ENCODE measurements at regions not wholly inside any gene's neighbourhood (a gene's known extent, or its start where the extent isn't known, plus 50 kb on each side); places are given as distances from the start of the nearest gene placed in this dataset.
"Not testable (repeated sequence)": the region's sequence is repeated elsewhere in the genome, so short reads cannot be mapped to it uniquely, and the experiment has no call there.

DNA sequence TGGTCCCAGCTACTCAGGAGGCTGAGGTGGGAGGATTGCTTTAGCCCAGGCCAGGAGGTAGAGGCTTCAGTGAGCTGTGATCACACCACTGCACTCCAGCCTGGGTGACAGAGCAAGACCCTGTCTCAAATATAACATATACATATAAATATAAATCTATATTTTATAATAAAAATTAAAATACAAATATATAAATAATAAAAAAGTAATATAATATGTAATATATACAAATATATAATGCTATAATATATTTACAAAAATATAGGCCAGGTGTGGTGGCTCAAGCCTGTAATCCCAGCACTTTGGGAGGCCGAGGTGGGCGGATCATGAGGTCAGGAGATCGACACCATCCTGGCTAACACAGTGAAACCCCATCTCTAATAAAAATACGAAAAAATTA is 131.4 kb downstream of the MFAP3L start:
- DNase-seq (ENCODE audit: low read depth, low spot score), result not testable (repeated sequence)

DNA sequence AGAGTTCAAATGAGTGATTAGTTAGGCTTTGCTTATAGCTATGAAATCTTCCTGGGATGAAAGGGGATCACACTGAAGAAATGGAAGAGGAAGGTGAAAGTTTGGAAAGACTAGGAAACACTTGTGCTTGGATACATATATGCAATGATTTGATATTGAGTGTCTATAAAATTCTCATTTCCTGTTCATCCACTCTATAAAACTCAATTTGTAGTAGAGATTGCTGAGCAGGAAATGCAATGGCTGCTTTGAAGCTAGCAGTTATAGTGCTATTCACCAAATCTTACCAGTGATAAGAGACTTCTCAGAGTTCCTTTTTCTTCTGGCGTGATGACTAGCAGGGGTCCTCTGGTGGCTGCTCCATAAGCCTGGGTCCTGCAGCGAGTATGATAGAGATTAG is 128.1 kb upstream of the HPF1 start:
- no peak for DNase-seq (ENCODE audit: low read depth, low spot score)

DNA sequence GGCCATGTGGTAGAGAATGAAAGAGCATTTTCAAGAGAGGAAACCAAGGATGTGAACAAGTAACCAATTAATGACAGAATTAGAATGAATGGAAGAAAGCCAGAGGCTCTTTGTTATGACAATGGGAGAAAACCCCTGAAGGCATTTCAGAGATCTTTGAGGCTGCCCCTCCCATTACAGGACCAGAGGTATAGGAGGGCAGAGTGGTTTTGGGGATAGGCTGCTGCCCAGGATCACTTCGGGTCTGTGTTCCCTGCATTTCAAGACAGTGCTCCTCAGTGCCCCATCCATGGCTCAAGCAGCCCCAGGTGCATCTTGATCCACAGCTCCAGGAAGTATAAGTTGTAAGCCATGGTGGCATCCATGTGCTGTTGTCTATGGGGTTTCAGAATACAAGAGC is 124.0 kb upstream of the HPF1 start:
- no peak for DNase-seq (ENCODE audit: low read depth, low spot score)

DNA sequence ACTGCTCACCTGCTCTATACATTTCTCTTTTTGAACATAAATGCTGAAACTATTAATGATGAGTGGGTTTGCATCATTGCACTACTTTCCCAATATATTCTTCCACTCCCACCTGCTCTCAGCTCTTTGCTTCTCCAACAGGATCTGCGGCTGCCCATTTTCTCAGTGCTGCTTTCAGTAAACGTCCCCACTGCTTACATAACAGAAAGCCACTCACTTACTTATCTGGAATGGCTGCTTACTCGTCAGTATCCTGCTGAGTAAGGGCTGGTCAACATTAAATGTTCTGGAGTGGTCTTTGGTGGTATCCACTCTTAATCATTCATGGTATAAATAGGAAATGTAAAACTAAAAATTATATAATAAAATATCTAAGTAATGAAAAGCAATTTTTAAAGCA is 112.8 kb upstream of the HPF1 start:
- no peak for DNase-seq (ENCODE audit: low read depth, low spot score)

DNA sequence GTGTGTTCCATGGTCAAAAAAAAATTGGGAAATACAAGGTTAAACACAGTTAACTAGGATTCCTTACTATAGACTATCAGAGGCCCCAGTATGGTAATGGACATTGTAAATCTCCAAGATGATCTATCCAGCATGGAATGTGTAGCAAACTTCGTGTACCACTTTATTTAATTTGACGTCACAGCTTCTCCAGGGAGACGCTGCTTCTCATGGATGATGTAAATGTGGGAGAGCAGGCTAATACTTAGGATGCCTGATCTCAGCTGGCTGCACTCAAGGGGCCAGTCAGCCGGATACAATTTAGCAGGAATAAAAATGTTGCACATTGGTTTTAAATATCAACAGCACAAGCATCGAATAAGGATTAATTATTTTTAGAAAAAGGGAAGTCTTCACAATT is 111.7 kb upstream of the HPF1 start:
- no peak for DNase-seq (ENCODE audit: low read depth, low spot score)

DNA sequence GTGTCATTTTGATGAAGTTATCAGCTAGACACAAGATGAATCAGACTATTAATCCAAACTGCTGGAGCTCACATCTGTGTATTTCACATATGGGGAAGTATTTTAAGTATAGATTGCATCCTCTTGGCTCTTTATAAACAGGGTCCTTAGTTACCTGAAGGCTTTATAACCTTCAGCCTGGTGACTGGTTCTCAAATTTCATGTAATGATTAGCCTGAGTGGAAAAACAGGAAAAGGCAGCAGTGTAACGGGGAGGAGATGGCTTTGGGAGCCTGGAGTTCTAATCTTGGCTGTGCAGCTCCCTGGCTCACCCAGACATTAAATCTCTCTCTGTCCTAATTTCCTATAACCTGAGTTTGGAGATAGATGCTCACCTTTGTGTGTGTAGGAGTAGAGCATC is 103.8 kb upstream of the HPF1 start:
- DNase-seq (ENCODE audit: low read depth, low spot score), result no peak

DNA sequence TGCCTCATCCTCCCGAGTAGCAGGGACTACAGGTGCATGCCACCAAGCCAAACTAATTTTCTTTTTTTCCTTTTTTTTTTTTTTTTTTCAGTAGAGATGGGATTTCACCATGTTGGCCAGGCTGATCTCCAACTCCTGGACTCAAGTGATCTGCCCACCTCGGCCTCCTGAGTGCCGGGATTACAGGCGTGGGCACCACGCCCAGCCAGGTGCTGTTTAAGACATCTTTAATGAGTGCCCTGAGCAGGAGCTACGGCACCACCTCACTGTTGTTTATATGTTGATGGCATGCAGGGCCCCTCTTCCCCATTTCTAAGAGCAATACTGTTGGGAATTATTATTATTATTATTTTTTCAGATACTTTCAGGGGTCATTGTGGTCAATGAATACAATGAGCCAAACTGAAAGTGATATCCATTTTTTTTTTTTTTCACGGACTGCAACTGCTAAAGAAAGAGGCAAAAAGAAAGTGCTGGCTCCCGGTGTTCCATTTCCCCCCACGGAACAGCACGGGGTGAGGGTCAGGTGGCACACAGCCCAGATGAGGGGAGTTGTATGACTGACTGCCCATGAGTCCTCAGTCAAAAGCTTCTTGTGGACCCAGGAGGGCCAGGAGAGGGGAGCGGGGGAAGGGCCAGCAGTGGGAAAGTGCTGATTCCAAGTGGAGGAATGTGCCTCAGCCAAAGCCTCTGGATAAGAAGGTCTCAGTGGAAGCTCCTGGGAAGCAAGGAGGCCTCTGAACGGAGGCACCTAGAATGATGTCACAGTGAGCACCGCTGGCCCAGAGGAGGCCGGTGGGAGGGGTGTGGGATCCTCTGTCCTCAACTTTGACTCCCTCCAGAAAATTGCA is 101.8 kb upstream of the HPF1 start:
- no peak for DNase-seq (ENCODE audit: low read depth, low spot score)

DNA sequence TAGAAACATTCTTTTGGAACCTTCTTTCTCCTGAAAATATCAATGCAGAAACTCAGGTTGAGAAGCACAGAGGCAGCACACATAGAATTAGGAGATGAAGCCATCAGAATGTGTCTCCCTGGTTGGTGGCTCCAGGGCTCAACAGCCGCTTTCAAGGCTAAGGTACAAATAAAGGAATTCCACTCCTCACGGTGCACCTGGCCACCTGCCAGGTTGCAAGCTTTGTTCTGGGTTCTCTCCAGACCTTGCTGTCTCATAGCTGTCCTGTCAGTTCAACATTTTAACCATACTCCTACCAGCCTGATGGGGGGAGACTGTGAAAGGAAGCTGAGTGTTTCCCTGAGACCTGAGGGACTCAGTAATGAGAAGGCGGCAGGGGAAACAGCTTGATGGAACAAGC is 96.3 kb upstream of the HPF1 start:
- DNase-seq (ENCODE audit: low read depth, low spot score), result no peak

DNA sequence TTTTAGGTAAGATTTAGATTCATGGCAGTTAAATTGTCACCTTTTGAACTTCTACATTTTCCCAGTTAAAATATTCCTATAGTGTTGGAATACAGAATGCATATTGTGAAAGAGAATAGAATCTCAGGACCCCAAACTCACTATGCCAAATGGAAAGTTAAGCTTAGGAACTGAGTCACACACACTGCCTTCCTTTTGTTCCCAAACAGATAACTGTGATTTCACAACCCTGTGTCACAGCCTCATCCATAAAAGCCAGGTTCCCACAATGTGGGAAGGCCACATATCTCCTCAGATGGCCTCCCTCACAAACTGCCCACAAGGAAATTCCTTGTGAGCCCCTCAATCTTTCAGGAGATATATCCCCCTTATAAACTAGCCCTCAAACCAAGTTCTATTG is 94.7 kb upstream of the HPF1 start:
- no peak for DNase-seq (ENCODE audit: low read depth, low spot score)

DNA sequence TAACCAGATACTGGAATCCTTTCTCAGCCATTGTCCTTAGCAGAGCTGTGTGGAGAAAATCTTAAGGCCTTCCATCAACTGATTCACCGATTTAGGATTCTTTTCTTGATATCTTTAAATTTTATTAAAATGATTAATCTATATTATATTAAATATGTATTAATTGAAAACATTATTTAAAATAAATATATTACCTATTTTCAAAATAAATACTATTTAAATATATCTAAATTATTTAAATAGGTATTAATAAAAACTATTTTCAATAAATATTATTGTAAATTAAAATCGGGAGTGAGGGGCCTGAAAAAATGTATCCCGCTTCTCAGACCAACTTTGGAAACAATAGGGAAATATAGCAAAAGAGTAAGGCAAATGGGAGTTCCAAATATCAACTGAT is 94.0 kb upstream of the HPF1 start:
- DNase-seq (ENCODE audit: low read depth, low spot score), result no peak

DNA sequence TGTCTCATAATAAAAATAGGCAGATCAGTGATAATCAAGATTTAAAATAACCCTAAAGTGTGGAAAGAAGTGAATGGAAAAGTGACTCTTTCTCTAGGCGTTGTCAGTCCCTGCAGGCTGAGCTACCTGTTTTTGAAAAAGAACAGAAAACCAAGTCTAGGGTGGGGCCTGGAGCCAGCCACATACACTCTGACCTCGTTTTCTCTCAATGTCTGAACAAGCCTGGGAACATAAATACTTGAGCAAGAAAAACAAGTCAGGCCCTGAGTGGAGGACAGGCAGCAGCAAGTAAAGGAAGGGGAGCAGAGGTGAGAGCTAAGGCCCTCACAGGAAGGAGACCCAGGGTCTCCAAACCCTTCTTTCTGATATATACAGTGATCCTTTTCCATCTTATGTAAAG is 91.7 kb upstream of the HPF1 start:
- DNase-seq (ENCODE audit: low read depth, low spot score), result no peak

DNA sequence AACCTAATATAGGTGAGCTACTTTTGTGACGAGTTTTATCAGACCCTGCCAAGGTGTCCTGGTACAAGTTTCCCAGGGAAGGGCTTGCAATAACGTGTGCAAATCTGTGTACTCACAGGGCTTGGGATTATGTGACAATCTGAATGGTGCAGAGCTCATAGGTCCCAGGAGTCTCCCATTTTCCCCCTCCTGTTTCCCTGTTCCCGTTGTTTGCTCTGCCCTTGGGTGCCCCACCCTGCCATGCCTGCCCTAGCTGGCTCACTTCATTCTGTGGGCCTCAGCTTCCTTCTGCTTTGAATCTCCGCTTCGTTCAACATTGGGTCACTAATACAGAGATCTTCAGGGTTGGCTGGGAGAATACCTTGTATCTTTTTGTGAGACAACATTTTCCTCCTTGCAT is 90.3 kb upstream of the HPF1 start:
- DNase-seq (ENCODE audit: low read depth, low spot score), result no peak

DNA sequence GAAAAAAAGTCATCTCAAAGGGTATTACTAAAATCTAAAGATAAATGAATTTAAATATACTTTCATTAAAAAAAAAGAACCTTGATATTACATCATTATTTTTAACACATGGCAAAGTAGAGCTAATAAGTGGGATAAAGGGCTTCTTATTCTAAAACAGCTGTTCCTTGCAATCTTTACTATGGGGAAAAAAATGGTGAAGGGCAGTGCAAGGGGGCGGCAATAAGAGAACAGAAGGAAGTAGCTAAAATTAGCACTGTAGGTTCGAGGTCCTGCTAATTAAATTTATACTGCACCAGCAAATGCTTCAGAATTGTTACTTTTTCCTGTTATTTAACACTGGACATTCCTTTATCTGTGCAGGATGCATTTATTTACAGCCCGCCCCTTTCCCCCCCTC is 89.4 kb upstream of the HPF1 start:
- DNase-seq (ENCODE audit: low read depth, low spot score), result no peak

DNA sequence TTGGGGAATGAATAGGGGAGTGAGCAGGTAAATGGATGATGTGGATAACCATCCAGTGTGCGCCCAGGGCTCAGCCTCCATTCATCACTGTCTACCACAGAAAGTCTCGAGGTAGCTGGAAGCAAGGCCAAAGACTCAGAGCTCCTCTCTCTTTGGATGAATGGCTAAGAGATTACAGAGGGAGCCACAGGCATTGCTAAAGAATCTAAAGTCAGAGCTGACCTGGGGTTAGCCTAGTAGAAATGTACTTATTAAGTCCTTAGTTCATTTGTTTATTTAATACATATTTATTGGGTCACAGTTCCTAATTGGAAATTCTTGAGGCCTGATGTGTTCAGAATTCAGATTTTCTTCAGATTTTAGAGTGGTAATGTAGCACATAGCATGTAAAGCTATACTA is 88.7 kb upstream of the HPF1 start:
- DNase-seq (ENCODE audit: low read depth, low spot score), result no peak

DNA sequence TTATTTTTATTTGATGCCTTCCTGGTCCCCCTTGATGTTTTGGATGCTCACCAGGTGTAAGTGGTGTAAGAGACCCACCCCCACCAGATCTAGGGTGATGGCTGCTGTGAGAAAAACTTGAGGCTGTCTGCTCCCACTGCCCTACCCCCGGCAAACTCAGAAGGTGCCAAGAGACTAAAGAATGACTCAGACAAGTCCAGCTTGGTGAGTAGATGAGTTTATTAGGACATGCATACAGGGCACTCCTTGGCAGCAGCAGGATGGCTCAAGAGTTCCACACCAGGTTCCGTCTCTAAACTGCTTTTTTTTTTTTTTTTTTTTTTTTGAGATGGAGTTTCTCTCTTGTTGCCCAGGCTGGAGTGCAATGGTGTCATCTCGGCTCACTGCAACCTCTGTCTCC is 84.0 kb upstream of the HPF1 start:
- DNase-seq (ENCODE audit: low read depth, low spot score), result no peak

DNA sequence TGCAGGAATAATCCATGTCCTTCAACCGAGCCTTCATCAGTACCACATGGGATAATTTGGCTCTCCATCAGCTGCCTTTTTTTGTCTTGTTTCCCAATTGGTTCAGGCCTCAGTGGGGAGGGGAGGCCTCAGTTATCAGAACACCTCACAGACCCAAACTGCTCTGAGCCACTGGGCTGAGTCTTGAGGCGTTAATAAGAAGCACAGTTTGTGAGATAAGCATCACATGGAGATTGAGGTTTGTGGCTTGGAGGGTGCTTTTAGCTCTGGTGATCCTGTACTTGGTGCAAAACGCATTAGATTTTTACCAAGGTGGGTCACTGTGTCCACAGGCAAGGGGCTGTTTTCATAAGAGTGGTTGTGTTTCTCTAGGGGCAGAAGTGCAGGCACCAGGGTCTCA is 82.8 kb upstream of the HPF1 start:
- DNase-seq (ENCODE audit: low read depth, low spot score), result no peak

DNA sequence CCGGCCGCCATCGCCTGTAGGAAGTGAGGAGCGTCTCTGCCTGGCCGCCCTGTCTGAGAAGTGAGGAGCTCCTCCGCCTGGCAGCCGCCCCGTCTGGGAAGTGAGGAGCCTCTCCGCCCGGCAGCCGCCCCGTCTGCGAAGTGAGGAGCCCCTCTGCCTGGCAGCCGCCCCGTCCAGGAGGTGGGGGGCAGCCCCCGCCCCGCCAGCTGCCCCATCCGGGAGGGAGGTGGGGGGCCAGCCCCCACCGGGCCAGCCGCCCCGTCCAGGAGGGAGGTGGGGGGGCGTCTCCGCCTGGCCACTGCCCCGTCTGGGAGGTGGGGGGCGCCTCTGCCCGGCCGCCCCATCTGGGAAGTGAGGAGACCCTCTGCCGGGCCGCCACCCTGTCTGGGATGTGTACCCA is 70.6 kb upstream of the HPF1 start:
- not testable (repeated sequence) for DNase-seq (ENCODE audit: low read depth, low spot score)

DNA sequence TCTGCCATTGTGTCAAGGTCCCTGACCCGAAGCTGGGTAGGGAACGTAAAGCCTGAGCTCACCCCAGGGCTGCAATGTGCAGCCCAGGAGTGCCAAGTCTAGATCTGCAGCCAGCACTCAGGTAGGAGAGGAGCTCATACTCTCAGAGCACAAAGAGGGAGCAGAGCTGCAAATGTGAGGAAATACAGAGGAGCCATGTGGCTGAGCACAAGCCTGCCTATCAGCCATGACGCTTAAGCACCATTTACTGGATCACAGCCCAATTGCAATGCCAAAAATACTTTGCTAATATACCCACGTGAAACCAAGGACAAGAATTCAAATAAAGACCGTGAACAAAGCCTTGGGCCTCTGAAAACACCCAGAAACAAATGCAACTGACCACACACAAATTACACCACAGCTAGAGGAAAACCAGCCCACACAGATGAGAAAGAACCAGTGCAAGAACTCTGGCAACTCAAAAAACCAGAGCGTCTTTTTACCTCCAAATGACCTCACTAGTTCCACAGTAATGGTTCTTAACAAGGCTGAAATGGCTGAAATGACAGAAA is 69.0 kb upstream of the HPF1 start:
- no peak for DNase-seq (ENCODE audit: low read depth, low spot score)

DNA sequence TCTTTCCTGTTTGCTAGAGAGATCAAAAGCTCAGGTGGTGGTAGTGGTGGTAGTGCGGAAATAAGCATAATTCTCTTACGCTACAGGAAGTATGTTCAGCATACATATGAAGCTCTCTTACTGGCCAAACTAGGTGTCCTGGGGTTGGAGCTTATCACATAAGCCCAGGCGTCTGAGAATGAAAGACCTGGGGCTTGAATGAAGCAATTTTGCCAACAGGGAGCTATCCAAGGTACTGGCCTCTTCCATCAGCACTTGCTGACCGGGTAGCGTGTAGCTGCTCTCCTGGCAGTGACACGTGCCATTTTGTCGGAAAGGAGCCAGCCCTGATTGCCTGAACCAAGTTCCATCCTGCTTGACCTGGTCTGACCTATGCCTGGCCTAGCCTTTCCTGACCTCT is 65.9 kb upstream of the HPF1 start:
- DNase-seq (ENCODE audit: low read depth, low spot score), result peak; percentile 6

DNA sequence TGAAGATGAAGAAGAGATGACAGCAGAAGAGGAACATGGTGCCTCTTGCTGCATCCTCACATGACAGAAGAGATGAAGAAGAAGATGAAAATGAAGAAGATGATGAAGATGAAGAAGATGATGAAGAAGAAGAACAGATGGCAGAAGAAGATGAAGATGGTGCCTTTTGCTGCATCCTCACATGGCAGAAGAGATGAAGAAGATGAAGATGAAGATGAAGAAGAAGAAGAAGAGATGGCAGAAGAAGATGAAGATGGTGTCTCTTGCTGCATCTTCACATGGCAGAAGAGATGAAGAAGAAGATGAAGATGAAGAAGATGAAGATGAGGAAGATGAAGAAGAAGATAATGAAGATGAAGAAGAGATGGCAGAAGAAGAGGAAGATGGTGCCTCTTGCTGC is 63.7 kb upstream of the HPF1 start:
- no peak for DNase-seq (ENCODE audit: low read depth, low spot score)

DNA sequence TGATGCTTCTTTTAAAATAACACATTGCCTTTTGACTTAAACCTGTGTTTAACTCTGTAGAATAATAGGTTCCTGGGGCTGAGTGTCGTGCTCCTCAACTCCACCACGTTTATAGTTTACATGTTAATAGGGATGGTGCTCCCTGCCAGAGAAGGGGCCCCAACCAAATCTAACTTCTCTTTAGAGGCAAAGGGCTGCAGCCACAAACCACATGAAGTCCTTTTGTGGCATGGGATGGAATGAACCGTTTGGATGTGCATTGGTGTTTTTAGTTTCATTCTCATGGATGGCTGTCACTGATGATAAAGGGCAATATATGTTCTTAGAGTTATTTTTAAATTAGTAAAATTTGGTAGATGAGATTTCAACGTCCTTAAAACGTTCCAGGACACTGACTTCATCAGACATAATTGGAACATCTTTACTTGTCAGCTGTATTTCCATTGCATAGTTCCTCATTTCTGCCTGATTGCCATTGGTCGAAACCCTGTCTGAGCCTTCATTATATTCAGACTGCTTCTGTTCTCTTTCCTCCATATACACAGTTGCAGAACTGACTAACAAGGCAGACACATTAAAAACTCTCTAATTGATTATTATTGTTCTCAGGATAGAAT is 60.4 kb upstream of the HPF1 start:
- DNase-seq (ENCODE audit: low read depth, low spot score), result no peak

DNA sequence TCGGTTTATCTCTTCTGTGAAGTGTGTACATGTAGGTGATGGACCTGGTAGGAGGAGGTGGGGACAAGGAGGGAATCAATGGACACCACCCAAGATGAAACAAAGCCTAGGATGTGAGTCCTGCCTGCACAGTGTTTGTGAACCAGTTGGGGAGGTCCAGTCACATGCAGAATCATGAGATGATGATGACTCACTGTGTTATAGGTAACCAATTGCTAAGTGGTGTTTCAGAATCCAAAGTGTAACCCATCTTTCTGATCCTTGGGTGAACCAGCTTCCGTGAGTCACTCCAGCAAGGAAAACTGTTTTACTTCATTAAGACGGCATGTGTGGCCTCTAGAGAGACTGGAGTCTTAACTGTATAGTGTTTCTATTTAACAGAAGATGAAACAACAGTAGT is 57.9 kb upstream of the HPF1 start:
- DNase-seq (ENCODE audit: low read depth, low spot score), result no peak

DNA sequence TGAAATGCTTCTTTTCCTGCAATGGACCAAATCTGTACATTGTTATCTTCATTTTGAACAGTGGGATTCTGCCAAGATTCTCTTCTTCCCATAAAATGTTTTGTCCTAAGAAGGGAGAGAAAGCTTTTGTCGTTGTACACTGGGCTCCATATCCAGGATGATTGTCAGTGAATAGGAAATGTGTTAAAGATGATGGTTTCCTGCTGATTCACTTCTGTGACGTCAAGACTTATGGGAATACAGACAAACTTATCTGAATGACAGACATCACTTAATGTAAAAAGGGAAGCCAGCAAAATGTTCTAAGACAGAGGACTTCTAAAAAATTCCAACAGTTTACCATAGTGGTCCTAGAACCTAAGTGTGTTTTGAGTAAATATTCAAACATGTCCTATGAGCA is 53.7 kb upstream of the HPF1 start:
- DNase-seq (ENCODE audit: low read depth, low spot score), result no peak

Measured in brain pericyte (primary cell).